ENCODE measurements at regions not wholly inside any gene's neighbourhood (a gene's known extent, or its start where the extent isn't known, plus 50 kb on each side); places are given as distances from the start of the nearest gene placed in this dataset.
"Not testable (repeated sequence)": the region's sequence is repeated elsewhere in the genome, so short reads cannot be mapped to it uniquely, and the experiment has no call there.

DNA sequence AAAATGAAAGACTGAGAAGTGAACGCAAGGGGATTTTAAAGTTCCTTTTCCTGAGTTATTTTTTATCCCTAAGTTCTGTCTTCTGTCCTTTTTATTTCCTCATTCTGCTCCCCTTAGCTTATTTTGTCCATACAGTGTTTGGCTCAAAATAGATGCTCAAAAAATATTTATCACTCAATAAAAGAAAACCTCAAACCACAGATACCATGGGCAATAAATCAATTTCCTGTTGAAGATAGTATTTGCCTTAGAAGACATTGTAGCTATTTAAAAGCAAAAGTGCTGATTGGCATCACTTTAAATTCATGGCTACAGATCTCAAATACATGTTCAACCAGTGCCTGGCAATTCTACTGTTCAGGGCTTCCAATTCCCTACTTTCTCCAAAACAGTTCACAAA lies 316.5 kb upstream of the ADAMTS9 start:
- H3K4me1 Mint-ChIP-seq: peaks cover 18% of the 10 kb centered on the region
- TF ChIP-seq, protein P1, sequence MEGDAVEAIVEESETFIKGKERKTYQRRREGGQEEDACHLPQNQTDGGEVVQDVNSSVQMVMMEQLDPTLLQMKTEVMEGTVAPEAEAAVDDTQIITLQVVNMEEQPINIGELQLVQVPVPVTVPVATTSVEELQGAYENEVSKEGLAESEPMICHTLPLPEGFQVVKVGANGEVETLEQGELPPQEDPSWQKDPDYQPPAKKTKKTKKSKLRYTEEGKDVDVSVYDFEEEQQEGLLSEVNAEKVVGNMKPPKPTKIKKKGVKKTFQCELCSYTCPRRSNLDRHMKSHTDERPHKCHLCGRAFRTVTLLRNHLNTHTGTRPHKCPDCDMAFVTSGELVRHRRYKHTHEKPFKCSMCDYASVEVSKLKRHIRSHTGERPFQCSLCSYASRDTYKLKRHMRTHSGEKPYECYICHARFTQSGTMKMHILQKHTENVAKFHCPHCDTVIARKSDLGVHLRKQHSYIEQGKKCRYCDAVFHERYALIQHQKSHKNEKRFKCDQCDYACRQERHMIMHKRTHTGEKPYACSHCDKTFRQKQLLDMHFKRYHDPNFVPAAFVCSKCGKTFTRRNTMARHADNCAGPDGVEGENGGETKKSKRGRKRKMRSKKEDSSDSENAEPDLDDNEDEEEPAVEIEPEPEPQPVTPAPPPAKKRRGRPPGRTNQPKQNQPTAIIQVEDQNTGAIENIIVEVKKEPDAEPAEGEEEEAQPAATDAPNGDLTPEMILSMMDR (IDR thresholded peaks at IDR 0.05; ENCODE audit: unreplicated experiment in 3 of 3): no peak
- no peaks in the 10 kb centered on the region for H3K36me3 Mint-ChIP-seq (ENCODE audit: low read depth)
- no peaks in the 10 kb centered on the region for H3K9me3 Mint-ChIP-seq
- H3K27me3 Mint-ChIP-seq (ENCODE audit: low read depth): no peaks in the 10 kb centered on the region
- H3K27ac Mint-ChIP-seq: no peak overlapping the region
- H3K4me3 Mint-ChIP-seq: no peak overlapping the region

DNA sequence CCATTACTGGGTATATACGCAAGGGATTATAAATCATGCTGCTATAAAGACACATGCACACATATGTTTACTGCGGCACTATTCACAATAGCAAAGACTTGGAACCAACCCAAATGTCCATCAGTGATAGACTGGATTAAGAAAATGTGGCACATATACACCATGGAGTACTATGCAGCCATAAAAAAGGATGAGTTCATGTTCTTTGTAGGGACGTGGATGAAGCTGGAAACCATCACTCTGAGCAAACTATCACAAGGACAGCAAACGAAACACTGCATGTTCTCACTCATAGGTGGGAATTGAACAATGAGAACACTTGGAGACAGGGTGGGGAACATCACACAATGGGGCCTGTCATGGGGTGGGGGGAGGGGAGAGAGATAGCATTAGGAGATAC lies 313.3 kb upstream of the ADAMTS9 start:
- peaks cover 18% of the 10 kb centered on the region for H3K4me1 Mint-ChIP-seq
- H3K27ac Mint-ChIP-seq; H3K4me3 Mint-ChIP-seq; H3K9me3 Mint-ChIP-seq; H3K36me3 Mint-ChIP-seq (ENCODE audit: low read depth); H3K27me3 Mint-ChIP-seq (ENCODE audit: low read depth): not testable (repeated sequence)

DNA sequence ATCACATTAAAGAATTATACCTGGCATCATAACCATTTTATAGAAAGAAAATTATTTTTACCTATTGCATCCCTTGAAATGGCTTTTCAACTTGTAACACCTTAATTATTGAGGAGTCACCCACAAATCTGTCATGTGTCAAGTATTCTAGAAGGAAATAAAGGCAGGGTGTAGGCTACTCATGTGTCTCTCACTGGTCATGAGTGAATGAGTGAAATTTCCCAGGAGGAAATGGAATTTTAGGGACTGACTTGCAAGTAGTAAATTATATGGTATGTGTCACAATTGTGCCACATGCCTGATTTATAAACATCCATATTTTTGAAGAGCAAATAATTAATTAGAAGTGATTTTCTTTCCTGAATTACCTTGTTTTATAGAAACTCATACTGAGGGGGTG lies 310.5 kb upstream of the ADAMTS9 start:
- TF ChIP-seq, protein P1 (IDR thresholded peaks at IDR 0.05; ENCODE audit: unreplicated experiment in 3 of 3): no peak
- Mint-ChIP-seq H3K27ac (no peak overlapping the region), H3K27me3 (ENCODE audit: low read depth) (no peaks in the 10 kb centered on the region), H3K36me3 (ENCODE audit: low read depth) (no peaks in the 10 kb centered on the region), H3K4me3 (no peak overlapping the region), H3K4me1 (peaks cover 16% of the 10 kb centered on the region), H3K9me3 (no peaks in the 10 kb centered on the region)

DNA sequence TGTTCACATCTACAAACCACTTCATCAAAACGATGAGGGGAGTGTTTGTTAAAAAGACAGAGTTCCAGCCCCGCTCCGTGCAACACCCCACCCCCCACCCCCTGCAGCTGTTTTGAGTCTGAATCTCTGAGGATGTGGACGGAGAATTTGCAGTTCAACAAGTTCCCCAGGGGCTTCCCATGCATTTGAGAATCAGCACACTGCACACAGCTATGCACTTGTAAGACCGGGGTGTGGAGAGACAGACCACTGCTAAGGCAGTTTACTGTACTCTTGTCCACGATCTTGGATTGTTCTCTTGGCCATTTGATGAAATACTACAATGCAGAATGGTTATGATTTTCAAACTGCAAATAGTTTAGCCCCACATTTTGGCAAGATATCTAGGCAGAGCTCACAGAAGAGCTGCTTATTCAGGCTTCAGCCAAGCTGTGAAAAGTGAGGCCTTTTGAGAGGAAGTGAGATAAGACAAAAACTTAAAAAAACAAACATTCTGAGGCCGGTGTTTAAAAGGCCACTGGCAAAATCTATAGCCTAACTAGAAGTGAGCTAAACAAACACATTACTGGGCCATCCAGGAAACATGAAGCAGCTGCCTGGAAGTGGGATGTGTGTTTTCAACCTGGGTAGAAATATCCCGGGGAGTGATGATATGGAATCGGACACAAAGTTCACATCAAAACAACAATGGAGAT lies 308.2 kb upstream of the ADAMTS9 start:
- peak overlapping the region; percentile 26 to 70 (median 68) for H3K27ac Mint-ChIP-seq
- TF ChIP-seq, protein P1 (IDR thresholded peaks at IDR 0.05; ENCODE audit: unreplicated experiment in 3 of 3): no peak
- no peaks in the 10 kb centered on the region for H3K9me3 Mint-ChIP-seq
- no peaks in the 10 kb centered on the region for H3K36me3 Mint-ChIP-seq (ENCODE audit: low read depth)
- H3K4me3 Mint-ChIP-seq: no peak overlapping the region
- peaks cover 22% of the 10 kb centered on the region for H3K4me1 Mint-ChIP-seq
- H3K27me3 Mint-ChIP-seq (ENCODE audit: low read depth): no peaks in the 10 kb centered on the region

DNA sequence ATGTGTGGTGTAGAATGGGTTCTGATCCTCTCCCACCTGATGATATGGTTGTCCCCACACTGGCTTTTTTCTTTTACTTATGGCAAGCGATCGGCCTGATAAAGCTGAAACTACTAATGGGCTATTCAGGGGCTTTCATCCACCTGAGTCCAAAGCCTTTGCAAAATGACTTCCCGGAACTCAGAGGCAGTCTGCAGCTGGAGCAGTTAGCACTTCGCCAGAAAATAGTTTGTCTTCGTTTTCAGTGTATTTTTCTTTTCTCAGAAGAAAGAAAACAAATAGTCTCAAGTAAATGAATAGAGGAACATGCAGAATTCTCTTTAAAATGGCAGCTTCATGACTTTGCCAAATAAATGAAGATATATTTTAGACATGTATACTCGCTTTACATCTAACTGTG lies 306.0 kb upstream of the ADAMTS9 start:
- TF ChIP-seq, protein P1 (IDR thresholded peaks at IDR 0.05; ENCODE audit: unreplicated experiment in 3 of 3): no peak
- H3K27me3 Mint-ChIP-seq (ENCODE audit: low read depth): no peaks in the 10 kb centered on the region
- H3K4me1 Mint-ChIP-seq: peaks cover 22% of the 10 kb centered on the region
- no peaks in the 10 kb centered on the region for H3K9me3 Mint-ChIP-seq
- H3K27ac Mint-ChIP-seq: peak overlapping the region; percentile 5 to 21 (median 15)
- no peak overlapping the region for H3K4me3 Mint-ChIP-seq
- no peaks in the 10 kb centered on the region for H3K36me3 Mint-ChIP-seq (ENCODE audit: low read depth)

DNA sequence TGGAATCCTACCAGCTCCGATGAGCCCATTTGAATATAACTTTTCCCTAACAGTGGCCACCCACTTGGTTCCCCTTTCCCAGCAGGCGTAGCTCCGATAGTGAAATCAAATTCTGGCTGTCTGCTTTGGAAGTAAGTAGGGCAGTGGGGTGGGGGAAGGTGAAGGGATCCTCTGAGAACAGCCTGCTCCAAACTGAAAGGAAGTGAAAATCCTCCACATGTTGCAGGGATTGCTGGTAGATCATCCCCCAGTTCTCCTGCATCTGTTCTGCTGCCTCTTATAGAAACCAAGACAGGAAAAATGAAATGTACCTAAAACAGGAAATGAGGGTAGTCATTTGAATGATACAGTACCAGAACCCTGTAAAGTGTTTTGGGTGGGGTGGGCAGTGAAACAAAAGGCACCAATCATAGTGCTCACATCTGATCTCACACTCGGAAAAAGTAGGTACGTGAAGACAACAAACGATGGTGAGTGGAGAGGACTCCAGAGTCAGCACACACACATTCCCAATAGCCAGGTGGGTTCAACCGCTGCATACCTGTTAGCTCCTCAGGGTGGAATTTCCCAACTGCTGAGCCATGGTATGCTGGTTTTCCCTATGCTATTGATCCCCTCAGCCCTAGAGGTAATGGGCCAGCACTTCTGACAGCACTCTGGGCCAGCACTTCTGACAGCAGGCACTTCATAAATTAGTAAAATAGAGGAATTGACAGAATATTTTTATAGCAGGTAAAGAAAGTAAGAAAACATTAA lies 304.9 kb upstream of the ADAMTS9 start:
- no peaks in the 10 kb centered on the region for H3K27me3 Mint-ChIP-seq (ENCODE audit: low read depth)
- H3K36me3 Mint-ChIP-seq (ENCODE audit: low read depth): peaks cover under 1% of the 10 kb centered on the region
- TF ChIP-seq, protein P1 (IDR thresholded peaks at IDR 0.05; ENCODE audit: unreplicated experiment in 3 of 3): no peak

More for the DNA sequence above, 304.9 kb upstream of the ADAMTS9 start:
- no peak overlapping the region for H3K4me3 Mint-ChIP-seq
- H3K9me3 Mint-ChIP-seq: no peaks in the 10 kb centered on the region
- H3K4me1 Mint-ChIP-seq: peaks cover 22% of the 10 kb centered on the region
- no peak overlapping the region for H3K27ac Mint-ChIP-seq

All from nephron (organoid).